ENCODE measurements at regions not wholly inside any gene's neighbourhood (a gene's known extent, or its start where the extent isn't known, plus 50 kb on each side); places are given as distances from the start of the nearest gene placed in this dataset.

GRCh38 chr1:59193443-59194093, 103.3 kb upstream of the FGGY start:
- Mint-ChIP-seq H3K4me3 (ENCODE audit: unreplicated experiment) (no peak overlapping the region), H3K9me3 (ENCODE audit: unreplicated experiment) (peaks cover 16% of the 10 kb centered on the region), H3K27ac (ENCODE audit: unreplicated experiment) (no peak overlapping the region), H3K36me3 (ENCODE audit: unreplicated experiment) (peaks cover 3% of the 10 kb centered on the region), H3K27me3 (ENCODE audit: unreplicated experiment) (peaks cover 8% of the 10 kb centered on the region), H3K4me1 (ENCODE audit: unreplicated experiment) (peaks cover 10% of the 10 kb centered on the region)
- DNase-seq (ENCODE audit: extremely low spot score, unreplicated experiment): no peak
- no peak for TF ChIP-seq CTCF (IDR thresholded peaks at IDR 0.05)

GRCh38 chr1:59194621-59195020, 102.3 kb upstream of the FGGY start:
- Mint-ChIP-seq H3K27ac (ENCODE audit: unreplicated experiment) (no peak overlapping the region), H3K4me3 (ENCODE audit: unreplicated experiment) (no peak overlapping the region), H3K27me3 (ENCODE audit: unreplicated experiment) (peaks cover 8% of the 10 kb centered on the region), H3K36me3 (ENCODE audit: unreplicated experiment) (peaks cover 3% of the 10 kb centered on the region), H3K9me3 (ENCODE audit: unreplicated experiment) (peaks cover 16% of the 10 kb centered on the region), H3K4me1 (ENCODE audit: unreplicated experiment) (peaks cover 10% of the 10 kb centered on the region)
- TF ChIP-seq CTCF (IDR thresholded peaks at IDR 0.05): no peak
- DNase-seq (ENCODE audit: extremely low spot score, unreplicated experiment): no peak

GRCh38 chr1:59195151-59195550, 101.7 kb upstream of the FGGY start:
- DNase-seq (ENCODE audit: extremely low spot score, unreplicated experiment): no peak
- H3K9me3 Mint-ChIP-seq (ENCODE audit: unreplicated experiment): peaks cover 16% of the 10 kb centered on the region
- H3K4me3 Mint-ChIP-seq (ENCODE audit: unreplicated experiment): no peak overlapping the region
- peaks cover 3% of the 10 kb centered on the region for H3K36me3 Mint-ChIP-seq (ENCODE audit: unreplicated experiment)
- no peak overlapping the region for H3K27ac Mint-ChIP-seq (ENCODE audit: unreplicated experiment)
- peaks cover 11% of the 10 kb centered on the region for H3K27me3 Mint-ChIP-seq (ENCODE audit: unreplicated experiment)
- peaks cover 10% of the 10 kb centered on the region for H3K4me1 Mint-ChIP-seq (ENCODE audit: unreplicated experiment)
- TF ChIP-seq CTCF (IDR thresholded peaks at IDR 0.05): no peak

- no peak for TF ChIP-seq CTCF (IDR thresholded peaks at IDR 0.05)
- Mint-ChIP-seq H3K4me1 (ENCODE audit: unreplicated experiment) (peaks cover 18% of the 10 kb centered on the region), H3K9me3 (ENCODE audit: unreplicated experiment) (no peaks in the 10 kb centered on the region), H3K36me3 (ENCODE audit: unreplicated experiment) (peaks cover 3% of the 10 kb centered on the region), H3K27ac (ENCODE audit: unreplicated experiment) (no peak overlapping the region), H3K4me3 (ENCODE audit: unreplicated experiment) (no peak overlapping the region), H3K27me3 (ENCODE audit: unreplicated experiment) (peaks cover 11% of the 10 kb centered on the region)
- no peak for DNase-seq (ENCODE audit: extremely low spot score, unreplicated experiment)
These were observed 98.3 kb upstream of the FGGY start for GRCh38 chr1:59198564-59198963.

- H3K36me3 Mint-ChIP-seq (ENCODE audit: unreplicated experiment): peaks cover 1% of the 10 kb centered on the region
- no peak overlapping the region for H3K27ac Mint-ChIP-seq (ENCODE audit: unreplicated experiment)
- H3K4me1 Mint-ChIP-seq (ENCODE audit: unreplicated experiment): peaks cover 18% of the 10 kb centered on the region
- no peak for DNase-seq (ENCODE audit: extremely low spot score, unreplicated experiment)
- H3K27me3 Mint-ChIP-seq (ENCODE audit: unreplicated experiment): peaks cover 11% of the 10 kb centered on the region
- no peak for TF ChIP-seq CTCF (IDR thresholded peaks at IDR 0.05)
- no peaks in the 10 kb centered on the region for H3K9me3 Mint-ChIP-seq (ENCODE audit: unreplicated experiment)
- no peak overlapping the region for H3K4me3 Mint-ChIP-seq (ENCODE audit: unreplicated experiment)
These were observed 97.7 kb upstream of the FGGY start for GRCh38 chr1:59199147-59199546.

All from osteocyte (in vitro differentiated cells).